ENCODE measurements at regions not wholly inside any gene's neighbourhood (a gene's known extent, or its start where the extent isn't known, plus 50 kb on each side); places are given as distances from the start of the nearest gene placed in this dataset.

- no peak overlapping the region for H3K56ac ChIP-seq (ENCODE audit: insufficient read length, low read depth, low read length)
- H3K27ac Mint-ChIP-seq = no peak overlapping the region; a peak in 1 of 7 replicates
These were observed 144.8 kb upstream of the PHACTR3 start for GRCh38 chr20:59459586-59459985.

More at GRCh38 chr20:59459586-59459985, 144.8 kb upstream of the PHACTR3 start:
- H3K79me2 ChIP-seq (ENCODE audit: insufficient read depth, low read length) = no peaks in the 10 kb centered on the region
- no peaks in the 10 kb centered on the region for H3K9me3 ChIP-seq (ENCODE audit: control insufficient read depth, low read depth, low read length)
- H3K36me3 Mint-ChIP-seq (ENCODE audit: insufficient read depth in 1 of 3, low read depth in 3 of 3) = no peaks in the 10 kb centered on the region
- no peak overlapping the region for H2BK12ac ChIP-seq (ENCODE audit: insufficient read length, low read depth, low read length)
- no peak overlapping the region for H3K4me3 Mint-ChIP-seq
- TF ChIP-seq, protein P1, sequence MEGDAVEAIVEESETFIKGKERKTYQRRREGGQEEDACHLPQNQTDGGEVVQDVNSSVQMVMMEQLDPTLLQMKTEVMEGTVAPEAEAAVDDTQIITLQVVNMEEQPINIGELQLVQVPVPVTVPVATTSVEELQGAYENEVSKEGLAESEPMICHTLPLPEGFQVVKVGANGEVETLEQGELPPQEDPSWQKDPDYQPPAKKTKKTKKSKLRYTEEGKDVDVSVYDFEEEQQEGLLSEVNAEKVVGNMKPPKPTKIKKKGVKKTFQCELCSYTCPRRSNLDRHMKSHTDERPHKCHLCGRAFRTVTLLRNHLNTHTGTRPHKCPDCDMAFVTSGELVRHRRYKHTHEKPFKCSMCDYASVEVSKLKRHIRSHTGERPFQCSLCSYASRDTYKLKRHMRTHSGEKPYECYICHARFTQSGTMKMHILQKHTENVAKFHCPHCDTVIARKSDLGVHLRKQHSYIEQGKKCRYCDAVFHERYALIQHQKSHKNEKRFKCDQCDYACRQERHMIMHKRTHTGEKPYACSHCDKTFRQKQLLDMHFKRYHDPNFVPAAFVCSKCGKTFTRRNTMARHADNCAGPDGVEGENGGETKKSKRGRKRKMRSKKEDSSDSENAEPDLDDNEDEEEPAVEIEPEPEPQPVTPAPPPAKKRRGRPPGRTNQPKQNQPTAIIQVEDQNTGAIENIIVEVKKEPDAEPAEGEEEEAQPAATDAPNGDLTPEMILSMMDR (conservative IDR thresholded peaks at IDR 0.05) = no peak
- H2BK15ac ChIP-seq (ENCODE audit: low read depth, low read length) = no peak overlapping the region
- H3K9me3 Mint-ChIP-seq = no peaks in the 10 kb centered on the region; a peak in 1 of 5 replicates
- H3K27me3 Mint-ChIP-seq (ENCODE audit: low read depth) = peaks cover 20% of the 10 kb centered on the region
- H3K4me1 ChIP-seq (ENCODE audit: insufficient read depth, low read length) = no peaks in the 10 kb centered on the region
- H4K5ac ChIP-seq (ENCODE audit: insufficient read length, low read depth, low read length) = no peak overlapping the region
- H4K8ac ChIP-seq (replicated peaks; ENCODE audit: insufficient read length, low read depth, low read length) = no peak overlapping the region
- H3T11ph ChIP-seq (ENCODE audit: low read length) = no peak overlapping the region
- no peak overlapping the region for H2AK5ac ChIP-seq (ENCODE audit: insufficient read length, low read length)
- peaks cover 6 to 7% of the 10 kb centered on the region in 2 experiments; a peak in 2 of 4 replicates for H3K4me1 Mint-ChIP-seq
- no peaks in the 10 kb centered on the region for H4K20me1 ChIP-seq (ENCODE audit: control insufficient read depth, insufficient read depth, insufficient read length)
- H3K27ac ChIP-seq (ENCODE audit: insufficient read length, low read depth, low read length) = no peak overlapping the region
- H3K23ac ChIP-seq (ENCODE audit: insufficient read length, low read depth, low read length) = no peak overlapping the region
- no peak overlapping the region for H2BK5ac ChIP-seq (ENCODE audit: insufficient read length, low read length)
- no peak overlapping the region for H3K14ac ChIP-seq (ENCODE audit: insufficient read depth, low read length)
- WGBS (ENCODE audit: extremely low coverage, insufficient read length, low lambda C conversion rate) = no CpG with 5 or more reads among the region's 6 CpGs
- no peak overlapping the region for H2BK20ac ChIP-seq (ENCODE audit: low read depth, low read length, poor library complexity, severe bottlenecking)
- H3K79me1 ChIP-seq (ENCODE audit: insufficient read depth, low read depth, low read length, poor library complexity, severe bottlenecking) = no peaks in the 10 kb centered on the region
- no peaks in the 10 kb centered on the region for H3K27me3 ChIP-seq (ENCODE audit: insufficient read depth, low read length)
- H3K18ac ChIP-seq (ENCODE audit: insufficient read length, low read depth, low read length) = no peak overlapping the region
- H2BK120ac ChIP-seq (ENCODE audit: low read depth, low read length, poor library complexity, severe bottlenecking) = no peak overlapping the region
- H3K23me2 ChIP-seq (ENCODE audit: insufficient read length, low read depth, low read length, poor library complexity, severe bottlenecking) = no peaks in the 10 kb centered on the region
- H3K4me2 ChIP-seq (ENCODE audit: insufficient read depth, insufficient read length, low read length) = no peak overlapping the region
- no peak overlapping the region for H3K4ac ChIP-seq (ENCODE audit: low read depth, low read length)
- no peak overlapping the region for H3K9ac ChIP-seq (ENCODE audit: extremely low read depth, insufficient read length, low read length)
- no peak overlapping the region for H2AFZ ChIP-seq (ENCODE audit: low read length)
- no peak for DNase-seq
- no peak overlapping the region for H4K91ac ChIP-seq (ENCODE audit: insufficient read length, low read depth, low read length)

Data from H9 (cell line).